Activated B cell treated with CpG ODN at 0.5 μM for 24 hours (primary cell): ENCODE measurements at regions not wholly inside any gene's neighbourhood (a gene's known extent, or its start where the extent isn't known, plus 50 kb on each side); places are given as distances from the start of the nearest gene placed in this dataset.

Experiments used
- ATAC-seq: fragments of 200-7000 bp; cut with Tn5 transposase; one replicate; pipeline ENCODE4 v1.10.0; 2021; ENCODE audit warnings: low read depth, mild to moderate bottlenecking, moderate library complexity
- CTCF ChIA-PET: fragments of 350-600 bp; sonication (Branson Sonifier 250); formaldehyde crosslinking; loops from one replicate; lab custom pipeline; 2021; ENCODE audit warnings: antibody characterized with exemption; lab: Charles Lee
- POLR2A ChIA-PET: fragments of 350-600 bp; sonication (Branson Sonifier 250); formaldehyde crosslinking; loops from one replicate; lab custom pipeline; 2021; ENCODE audit warnings: antibody characterized with exemption; lab: Charles Lee
- DNase-seq: peaks from one replicate; pipeline ENCODE4 v3.0.0; 2022
- H3K27ac Mint-ChIP-seq: one replicate; pipeline ENCODE4 v1.8.0; 2020; ENCODE audit warnings: mixed read lengths
- H3K27me3 Mint-ChIP-seq: one replicate; pipeline ENCODE4 v1.8.0; 2021; ENCODE audit warnings: mixed read lengths
- H3K36me3 Mint-ChIP-seq: one replicate; pipeline ENCODE4 v1.8.0; 2021; ENCODE audit warnings: low read depth, mixed read lengths
- H3K4me1 Mint-ChIP-seq: one replicate; pipeline ENCODE4 v1.8.0; 2021; ENCODE audit warnings: mixed read lengths
- H3K4me3 Mint-ChIP-seq: one replicate; pipeline ENCODE4 v1.8.0; 2020; ENCODE audit warnings: mild to moderate bottlenecking, mixed read lengths
- H3K9me3 Mint-ChIP-seq: one replicate; pipeline ENCODE4 v1.8.0; 2020; ENCODE audit warnings: mixed read lengths
- CTCF ChIP-seq: fragments of 200-600 bp; IDR thresholded peaks from one replicate; pipeline ENCODE4 v1.8.0; 2022; ENCODE audit warnings: antibody characterized with exemption, mild to moderate bottlenecking
- intact Hi-C: fragments of 100-400 bp; cut with micrococcal nuclease; formaldehyde crosslinking; loops from one replicate; pipeline ENCODE4 v1.15.1; 2024

GRCh38 chr9:73515216-73515615, 363.6 kb downstream of the ANXA1 start:
- ATAC-seq (no peak), DNase-seq (no peak)
- CTCF ChIA-PET: no interaction called here
- Mint-ChIP-seq H3K4me3 (no peak overlapping the region), H3K27me3 (no peaks in the 10 kb centered on the region), H3K9me3 (peaks cover 2% of the 10 kb centered on the region), H3K4me1 (no peaks in the 10 kb centered on the region), H3K27ac (no peak overlapping the region), H3K36me3 (no peaks in the 10 kb centered on the region)
- no peak for TF ChIP-seq CTCF
- intact Hi-C loops: no loop called here
- POLR2A ChIA-PET: no interaction called here

GRCh38 chr9:73523391-73523790, 371.7 kb downstream of the ANXA1 start:
- ATAC-seq: no peak
- Mint-ChIP-seq H3K27me3 (no peaks in the 10 kb centered on the region), H3K4me3 (no peak overlapping the region), H3K27ac (no peak overlapping the region), H3K4me1 (no peaks in the 10 kb centered on the region), H3K9me3 (no peaks in the 10 kb centered on the region), H3K36me3 (no peaks in the 10 kb centered on the region)
- intact Hi-C loops: loop anchor here (5.0 kb wide), 1 partner anchor 49 kb away; no protein-coding TSS in a partner anchor
- ChIA-PET POLR2A (no interaction called here), CTCF (no interaction called here)
- DNase-seq: no peak
- TF ChIP-seq CTCF: no peak

GRCh38 chr9:73525350-73525749, 373.7 kb downstream of the ANXA1 start:
- Mint-ChIP-seq H3K27ac (no peak overlapping the region), H3K36me3 (no peaks in the 10 kb centered on the region), H3K27me3 (no peaks in the 10 kb centered on the region), H3K9me3 (no peaks in the 10 kb centered on the region), H3K4me1 (no peaks in the 10 kb centered on the region), H3K4me3 (no peak overlapping the region)
- TF ChIP-seq CTCF: no peak
- POLR2A ChIA-PET: no interaction called here
- DNase-seq (no peak), ATAC-seq (no peak)
- CTCF ChIA-PET: no interaction called here
- intact Hi-C loops: no loop called here

GRCh38 chr9:73527521-73527920, 375.9 kb downstream of the ANXA1 start:
- no peaks in the 10 kb centered on the region for H3K4me1 Mint-ChIP-seq
- intact Hi-C loops: no loop called here

DNA sequence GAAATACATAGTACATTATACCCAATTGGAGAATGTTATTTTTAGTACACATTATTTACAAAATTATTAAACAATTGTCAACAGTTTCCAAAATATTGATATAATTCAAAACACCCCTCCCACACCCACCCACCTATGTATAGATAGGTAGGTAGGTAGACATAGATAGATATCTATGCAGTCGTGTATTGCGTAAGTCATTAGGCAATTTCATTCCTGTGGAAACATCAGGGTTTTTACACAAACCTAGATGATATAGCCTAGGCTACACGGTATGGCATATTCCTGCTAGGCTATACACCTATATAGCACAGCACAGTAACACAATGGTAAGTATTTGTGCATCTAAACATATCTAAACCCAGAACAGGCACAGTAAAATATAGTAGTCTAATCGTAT, 377.3 kb downstream of the ANXA1 start:
- Mint-ChIP-seq H3K27ac (no peak overlapping the region), H3K9me3 (no peaks in the 10 kb centered on the region), H3K27me3 (no peaks in the 10 kb centered on the region), H3K4me1 (no peaks in the 10 kb centered on the region), H3K36me3 (no peaks in the 10 kb centered on the region), H3K4me3 (no peak overlapping the region)
- CTCF ChIA-PET: no interaction called here
- DNase-seq (no peak), ATAC-seq (no peak)
- POLR2A ChIA-PET: no interaction called here
- intact Hi-C loops: no loop called here
- no peak for TF ChIP-seq CTCF

More at GRCh38 chr9:73527521-73527920, 375.9 kb downstream of the ANXA1 start:
- H3K36me3 Mint-ChIP-seq: no peaks in the 10 kb centered on the region
- ChIA-PET CTCF (no interaction called here), POLR2A (no interaction called here)
- no peaks in the 10 kb centered on the region for H3K27me3 Mint-ChIP-seq
- TF ChIP-seq CTCF: no peak
- DNase-seq: no peak
- H3K4me3 Mint-ChIP-seq: no peak overlapping the region
- H3K27ac Mint-ChIP-seq: no peak overlapping the region
- no peaks in the 10 kb centered on the region for H3K9me3 Mint-ChIP-seq
- ATAC-seq: no peak
